CD1c-positive myeloid dendritic cell (primary cell): ENCODE measurements at regions not wholly inside any gene's neighbourhood (a gene's known extent, or its start where the extent isn't known, plus 50 kb on each side); places are given as distances from the start of the nearest gene placed in this dataset.

Source experiments
- DNase-seq: peaks from one replicate; pipeline ENCODE4 v3.0.0-alpha.2; 2016; ENCODE audit errors: extremely low spot score

DNA sequence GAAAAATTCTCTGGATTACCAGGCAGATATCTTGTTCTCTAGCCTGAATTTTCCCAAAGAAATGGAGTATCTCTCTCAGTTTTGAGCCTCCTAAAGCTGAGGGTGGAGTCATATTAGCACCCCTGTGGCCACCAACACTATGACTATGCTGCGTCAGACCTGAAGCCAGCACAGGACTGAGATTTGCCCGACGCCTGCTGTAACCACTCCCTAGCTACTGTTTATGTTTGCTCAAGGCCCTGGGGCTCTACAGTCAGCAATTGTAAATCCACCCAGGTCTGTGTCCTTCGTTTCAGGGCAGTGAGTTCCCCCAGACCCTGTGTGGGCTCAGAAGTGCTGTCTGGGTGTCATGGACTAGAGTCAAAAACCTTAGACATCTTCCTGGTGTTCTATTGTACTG lies 61.4 kb downstream of the ZXDA start:
- DNase-seq: no peak

GRCh38 chrX:57822818-57823217 lies 87.4 kb downstream of the ZXDA start:
- DNase-seq: no peak

DNA sequence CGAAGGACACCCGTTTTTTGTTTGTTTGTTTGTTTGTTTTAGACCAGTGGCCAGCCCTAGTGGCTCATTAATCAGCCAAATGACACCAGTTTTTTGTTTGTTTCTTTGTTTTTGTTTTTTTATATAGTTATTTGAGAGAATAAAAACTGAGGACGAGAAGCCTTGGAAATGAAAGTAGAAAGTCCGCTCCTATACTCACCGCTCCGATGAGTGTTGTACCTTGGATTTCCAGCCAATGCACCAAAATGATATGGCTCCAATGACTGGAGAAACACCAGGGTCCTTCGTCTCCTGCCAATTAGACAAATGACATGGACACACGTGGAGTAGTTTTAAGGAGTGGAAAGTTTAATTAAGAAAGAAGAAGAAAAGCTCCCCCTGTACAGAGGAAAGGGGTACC lies 87.9 kb downstream of the ZXDA start:
- DNase-seq: no peak

- peak; percentile 64 for DNase-seq
Observed at GRCh38 chrX:57821703-57822387, 88.4 kb downstream of the ZXDA start.

- DNase-seq: no peak
Observed at GRCh38 chrX:57817302-57817701, 93.0 kb downstream of the ZXDA start.

- no peak for DNase-seq
Observed at GRCh38 chrX:57772637-57773036, 92.6 kb upstream of the NLRP2B start.

DNA sequence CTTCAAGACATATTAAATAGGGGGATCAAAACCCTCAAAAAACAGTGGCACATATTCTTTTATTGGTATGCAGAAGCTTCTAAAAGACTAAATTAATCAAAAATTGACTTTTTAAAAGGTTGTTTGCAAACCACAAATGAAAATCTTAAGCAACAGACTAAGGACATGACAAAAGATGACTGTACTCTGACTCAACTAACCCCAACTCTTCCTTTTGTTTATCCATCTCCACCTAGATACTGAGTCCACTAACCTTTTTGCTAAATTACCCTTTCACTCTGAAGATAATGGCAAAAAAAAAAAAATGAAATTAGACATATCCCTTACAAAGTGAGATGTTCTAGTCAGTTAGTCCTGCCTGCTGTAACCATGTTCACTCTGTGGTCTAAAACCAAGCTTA lies 91.6 kb upstream of the NLRP2B start:
- no peak for DNase-seq

GRCh38 chrX:57752866-57753265 lies 72.8 kb upstream of the NLRP2B start:
- DNase-seq: no peak

DNA sequence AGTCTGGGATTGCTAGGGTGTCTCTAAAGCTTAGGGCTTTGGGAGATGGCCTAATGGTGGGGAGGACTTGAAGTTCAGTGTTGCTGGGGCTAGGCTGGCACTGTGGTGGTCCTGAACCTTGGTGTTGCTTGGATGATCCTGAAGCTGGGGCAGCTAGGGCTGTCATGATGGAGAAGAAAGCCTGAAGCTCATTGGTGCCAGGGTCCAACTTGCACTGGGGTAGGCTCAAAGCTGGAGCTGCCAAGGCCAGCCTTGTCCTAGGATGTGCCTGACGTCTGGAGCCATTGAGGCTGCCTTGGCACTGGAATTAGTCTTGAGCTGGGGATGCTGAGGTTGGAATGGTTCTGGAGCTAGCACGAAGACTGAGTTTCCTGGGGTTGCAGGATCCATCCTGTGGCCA lies 61.0 kb upstream of the NLRP2B start:
- no peak for DNase-seq

GRCh38 chrX:57737881-57738280 lies 57.8 kb upstream of the NLRP2B start:
- DNase-seq: no peak
